K562 (cell line): ENCODE measurements at regions not wholly inside any gene's neighbourhood (a gene's known extent, or its start where the extent isn't known, plus 50 kb on each side); places are given as distances from the start of the nearest gene placed in this dataset.

Experiments used
- ATAC-seq: fragments of 200-7000 bp; cut with Tn5 transposase; 3 replicates; pipeline ENCODE4 v1.9.1; 2020; ENCODE audit warnings: moderate library complexity
- BruUV-seq: library from RNA; stranded (reverse); fragments of 400-500 nt; replicated peaks from 2 replicates; lab custom pipeline; 2021; lab: Mats Ljungman, UMichigan
- CTCF ChIA-PET: fragments of 300-600 bp; formaldehyde crosslinking; extraction: SDS; loops from one replicate; lab custom pipeline; 2021; ENCODE audit warnings: low intra/inter-chr PET ratio; lab: Yijun Ruan, JAX
- POLR2A ChIA-PET: fragments of 300-600, 350-650 bp; sonication (Branson Sonifier 250); formaldehyde crosslinking; extraction: SDS; loops from one replicate; lab custom pipeline; 2021; ENCODE audit warnings: antibody characterized with exemption, inconsistent platforms; lab: Yijun Ruan, JAX
- DNase-seq, 4 experiments: peaks; one replicate each; pipeline versions ENCODE4 v3.0.0 to v3.0.0-alpha.2; 2011 to 2018; ENCODE audit warnings: low spot score in 3 of 4, mixed read lengths in 3 of 4; ENCODE audit errors: extremely low read depth in 1 of 4
- FAIRE-seq: peaks from 2 replicates; lab custom pipeline; 2011; peaks lifted over from hg19 to GRCh38; lab: Jason Lieb, UNC
- H2AFZ ChIP-seq: 2 replicates; pipeline ENCODE4 v1.6.0; 2011; ENCODE audit warnings: low read depth, low read length, control low read depth, inconsistent platforms
- H3K27ac ChIP-seq: fragments of 200-600 bp; 3 replicates; pipeline ENCODE4 v1.8.0; 2011; ENCODE audit warnings: low read depth, mild to moderate bottlenecking, control low read depth, inconsistent platforms, low read length, moderate library complexity, mixed read lengths; ENCODE audit errors: extremely low read depth
- H3K27me3 ChIP-seq, 2 experiments: fragments of 300-600 bp in 1 of 2; 2 replicates in 1 of 2; 3 replicates in 1 of 2; pipeline versions ENCODE4 v1.6.0 to v1.8.0; 2011; ENCODE audit warnings: inconsistent platforms in 2 of 2, low read length in 2 of 2, mild to moderate bottlenecking in 1 of 2, mixed read lengths in 1 of 2, moderate library complexity in 1 of 2; ENCODE audit not compliant: control insufficient read depth in 2 of 2, insufficient read depth in 2 of 2
- H3K36me3 ChIP-seq: fragments of 300-600 bp; 3 replicates; pipeline ENCODE4 v1.8.0; 2011; ENCODE audit warnings: mild to moderate bottlenecking, low read length, inconsistent platforms; ENCODE audit not compliant: control insufficient read depth, insufficient read depth
- H3K4me1 ChIP-seq, 2 experiments: fragments of 200-600 bp in 1 of 2; replicated peaks in 1 of 2; 2 replicates in 1 of 2; 3 replicates in 1 of 2; pipeline versions ENCODE4 v1.5.1 to v1.8.0; 2011; ENCODE audit warnings: inconsistent platforms in 2 of 2, low read length in 2 of 2, mild to moderate bottlenecking in 1 of 2, mixed read lengths in 1 of 2, moderate library complexity in 1 of 2; ENCODE audit not compliant: control insufficient read depth in 2 of 2, insufficient read depth in 2 of 2
- H3K4me2 ChIP-seq: 2 replicates; pipeline ENCODE4 v1.6.1; 2011; ENCODE audit warnings: low read length, control low read depth, inconsistent platforms, mixed read lengths; ENCODE audit not compliant: insufficient read depth
- H3K4me3 ChIP-seq: fragments of 200-600 bp; sonication (generic), shearing (Covaris generic); 2 replicates; pipeline ENCODE4 v1.5.1; 2016; ENCODE audit warnings: control low read depth, inconsistent platforms
- H3K79me2 ChIP-seq: fragments of 200-600 bp; 3 replicates; pipeline ENCODE4 v1.8.0; 2011; ENCODE audit warnings: low read length, inconsistent platforms; ENCODE audit not compliant: control insufficient read depth, insufficient read depth
- H3K9ac ChIP-seq, 2 experiments: 2 replicates each; pipeline versions ENCODE4 v1.6.0 to v1.6.1; 2011; ENCODE audit warnings: low read depth in 2 of 2, low read length in 2 of 2, control low read depth in 1 of 2, inconsistent platforms in 1 of 2, mild to moderate bottlenecking in 1 of 2, mixed read lengths in 1 of 2; ENCODE audit not compliant: insufficient read depth in 1 of 2
- H3K9me1 ChIP-seq: one replicate; pipeline ENCODE4 v1.6.0; 2011; ENCODE audit warnings: inconsistent platforms, mild to moderate bottlenecking, low read length, moderate library complexity; ENCODE audit not compliant: control insufficient read depth, insufficient read depth
- H3K9me3 ChIP-seq: replicated peaks from 2 replicates; pipeline ENCODE4 v1.5.1; 2011; ENCODE audit warnings: low read depth, low read length, inconsistent platforms; ENCODE audit not compliant: control insufficient read depth, insufficient read depth
- H4K20me1 ChIP-seq: replicated peaks from 2 replicates; pipeline ENCODE4 v1.6.1; 2011; ENCODE audit warnings: low read length, inconsistent platforms, mixed read lengths; ENCODE audit not compliant: control insufficient read depth, insufficient read depth
- CHD7 ChIP-seq: fragments of 200-600 bp; sonication (generic); IDR thresholded peaks from one replicate; pipeline ENCODE4 v1.6.1; 2012; ENCODE audit warnings: mild to moderate bottlenecking, low read depth, low read length, inconsistent platforms
- OTX1 ChIP-seq: fragments of 450-650 bp; formaldehyde crosslinking; IDR thresholded peaks from 2 replicates; pipeline ENCODE4 v1.4.0; 2022; ENCODE audit warnings: mild to moderate bottlenecking
- SAFB2 ChIP-seq: fragments of 200-400 bp; formaldehyde crosslinking; IDR thresholded peaks from 2 replicates; pipeline ENCODE4 v1.6.1; 2018; ENCODE audit warnings: borderline replicate concordance, low read length, low read depth, moderate library complexity; ENCODE audit not compliant: severe bottlenecking
- SRSF9 ChIP-seq: fragments of 200-400 bp; formaldehyde crosslinking; IDR thresholded peaks from 2 replicates; pipeline ENCODE4 v1.6.1; 2017; ENCODE audit warnings: low read depth, low read length, borderline replicate concordance
- U2AF2 ChIP-seq: fragments of 200-400 bp; formaldehyde crosslinking; optimal IDR thresholded peaks from 2 replicates; pipeline ENCODE3; 2017; ENCODE audit warnings: low read depth, mild to moderate bottlenecking, low read length
- ZNF609 ChIP-seq: sonication (generic); formaldehyde crosslinking; IDR thresholded peaks from 2 replicates; pipeline ENCODE4 v1.8.1; 2023; ENCODE audit warnings: missing genetic modification reagents, mild to moderate bottlenecking, borderline replicate concordance
- WGBS: fragments of 100-300 bp; shearing (Covaris generic); methylation state at CpG from one replicate; pipeline ENCODE4 v1.1.6; 2016; ENCODE audit warnings: low coverage, mixed read lengths; ENCODE audit not compliant: insufficient coverage; ENCODE audit errors: missing lambda C conversion rate; 5-methylcytosine and 5-hydroxymethylcytosine counted together
- in situ Hi-C: fragments of 300-500 bp; cut with MboI; formaldehyde crosslinking; loops from 4 replicates; pipeline ENCODE4 v1.15.0; 2018; ENCODE audit warnings: inconsistent platforms, mixed read lengths
- intact Hi-C: fragments of 100-400 bp; cut with micrococcal nuclease; formaldehyde crosslinking; loops from 2 replicates; pipeline ENCODE4 v1.14.2; 2022

- DNase-seq (no peak), FAIRE-seq (no peak), ATAC-seq (no peak)
- BruUV-seq: no TSS peak
- no peak overlapping the region for H2AFZ ChIP-seq
- no peaks in the 10 kb centered on the region for H3K79me2 ChIP-seq
- H3K4me3 ChIP-seq: no peak overlapping the region
- H3K4me1 ChIP-seq: no peaks in the 10 kb centered on the region
- intact Hi-C loops: no loop called here
- H3K9ac ChIP-seq: no peak overlapping the region
- no peaks in the 10 kb centered on the region for H3K9me1 ChIP-seq
- in situ Hi-C loops: no loop called here
- POLR2A ChIA-PET: interaction anchor here (1.2 kb wide), 1 partner anchor 9 kb away, joined by 3 read pairs; no protein-coding TSS in a partner anchor
- CTCF ChIA-PET: no interaction called here
- H3K9me3 ChIP-seq: no peaks in the 10 kb centered on the region
- H3K36me3 ChIP-seq: no peaks in the 10 kb centered on the region
- H4K20me1 ChIP-seq: 0 out of 2 replicates have a peak, but pooled peaks cover 4% of the 10 kb centered on the region
- H3K27me3 ChIP-seq: peaks cover 0 to 3% of the 10 kb centered on the region in 2 experiments; a peak in 2 of 5 replicates
- no peak overlapping the region for H3K27ac ChIP-seq
- H3K4me2 ChIP-seq: no peak overlapping the region
- WGBS: 7% methylated on average over 6 of the region's 6 CpGs
- TF ChIP-seq OTX1 (CRISPR knock-in tag): no peak
- TF ChIP-seq U2AF2: no peak
- TF ChIP-seq SAFB2: no peak
- no peak for TF ChIP-seq CHD7
- no peak for TF ChIP-seq SRSF9
- no peak for TF ChIP-seq ZNF609 (CRISPR knock-in tag)
Measured at GRCh38 chr15:69613182-69613581, 160.6 kb downstream of the RPLP1 start.
